ENCODE measurements at regions not wholly inside any gene's neighbourhood (a gene's known extent, or its start where the extent isn't known, plus 50 kb on each side); places are given as distances from the start of the nearest gene placed in this dataset.

DNA sequence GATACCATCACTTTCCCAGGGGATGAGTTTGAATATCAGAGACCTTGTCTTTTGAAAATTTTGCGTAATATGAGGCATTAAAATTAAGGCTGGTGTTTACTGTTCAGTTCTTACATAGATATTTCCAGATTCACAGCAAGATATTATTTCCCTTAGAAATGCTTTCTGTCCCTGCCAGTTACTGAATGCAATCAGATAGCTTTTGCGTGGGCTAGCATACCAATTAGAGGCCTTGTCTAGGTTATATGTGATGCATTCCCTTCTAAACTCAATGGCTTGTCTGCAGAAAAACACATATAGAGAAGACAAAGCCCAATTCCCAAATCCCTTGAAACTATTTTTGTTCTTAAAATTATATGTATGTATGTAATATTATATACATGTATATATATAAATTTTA is 167.8 kb downstream of the RMST start:
- in situ Hi-C loops (cut with MboI): no loop called here
- ChIA-PET POLR2A (no interaction called here), CTCF (ENCODE audit: low intra/inter-chr PET ratio) (no interaction called here)
- no peaks in the 10 kb centered on the region for H3K27me3 ChIP-seq (ENCODE audit: control insufficient read depth in 2 of 2, insufficient read depth in 2 of 2, low read length in 2 of 2)
- H3K9me3 ChIP-seq (replicated peaks; ENCODE audit: control insufficient read depth, insufficient read depth, low read depth, low read length): no peaks in the 10 kb centered on the region
- no peak overlapping the region for H3K4me3 ChIP-seq
- no peak overlapping the region for H2AFZ ChIP-seq (ENCODE audit: low read depth, low read length)
- no peak overlapping the region for H3K4me2 ChIP-seq (ENCODE audit: insufficient read depth, low read length)
- no peak overlapping the region for H3K27ac ChIP-seq (ENCODE audit: extremely low read depth, low read depth, low read length)
- no peaks in the 10 kb centered on the region for H3K79me2 ChIP-seq (ENCODE audit: control insufficient read depth, insufficient read depth, low read length)
- no peaks in the 10 kb centered on the region for H3K36me3 ChIP-seq (ENCODE audit: control insufficient read depth, insufficient read depth, low read length)
- no peaks in the 10 kb centered on the region for H4K20me1 ChIP-seq (replicated peaks; ENCODE audit: control insufficient read depth, insufficient read depth, low read length)
- H3K4me1 ChIP-seq (replicated peaks in 1 of 2; ENCODE audit: control insufficient read depth in 2 of 2, insufficient read depth in 2 of 2, low read length in 2 of 2): no peaks in the 10 kb centered on the region
- ATAC-seq (no peak), FAIRE-seq (no peak), DNase-seq (ENCODE audit: extremely low read depth in 1 of 4, low spot score in 3 of 4) (no peak)
- BruUV-seq (replicated peaks): no TSS peak
- intact Hi-C loops (cut with micrococcal nuclease): no loop called here
- WGBS (ENCODE audit: insufficient coverage, low coverage, missing lambda C conversion rate): 0% methylated on average over 2 of the region's 2 CpGs
- no peaks in the 10 kb centered on the region for H3K9me1 ChIP-seq (ENCODE audit: control insufficient read depth, insufficient read depth, low read length)
- TF ChIP-seq COPS2 (conservative IDR thresholded peaks at IDR 0.05): no peak
- TF ChIP-seq, protein P1, sequence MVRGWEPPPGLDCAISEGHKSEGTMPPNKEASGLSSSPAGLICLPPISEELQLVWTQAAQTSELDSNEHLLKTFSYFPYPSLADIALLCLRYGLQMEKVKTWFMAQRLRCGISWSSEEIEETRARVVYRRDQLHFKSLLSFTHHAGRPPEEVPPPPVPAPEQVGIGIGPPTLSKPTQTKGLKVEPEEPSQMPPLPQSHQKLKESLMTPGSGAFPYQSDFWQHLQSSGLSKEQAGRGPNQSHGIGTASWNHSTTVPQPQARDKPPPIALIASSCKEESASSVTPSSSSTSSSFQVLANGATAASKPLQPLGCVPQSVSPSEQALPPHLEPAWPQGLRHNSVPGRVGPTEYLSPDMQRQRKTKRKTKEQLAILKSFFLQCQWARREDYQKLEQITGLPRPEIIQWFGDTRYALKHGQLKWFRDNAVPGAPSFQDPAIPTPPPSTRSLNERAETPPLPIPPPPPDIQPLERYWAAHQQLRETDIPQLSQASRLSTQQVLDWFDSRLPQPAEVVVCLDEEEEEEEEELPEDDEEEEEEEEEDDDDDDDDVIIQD (CRISPR knock-in tag; IDR thresholded peaks at IDR 0.05): no peak
- TF ChIP-seq ZNF778 (CRISPR knock-in tag; IDR thresholded peaks at IDR 0.05): no peak
- TF ChIP-seq ZNF79 (CRISPR knock-in tag; IDR thresholded peaks at IDR 0.05; ENCODE audit: low read depth): no peak
- TF ChIP-seq ZBTB8A (IDR thresholded peaks at IDR 0.05; ENCODE audit: partially characterized antibody): no peak
- no peak for TF ChIP-seq SMAD4 (CRISPR knock-in tag; conservative IDR thresholded peaks at IDR 0.05)
- no peak for TF ChIP-seq ZNF699 (CRISPR knock-in tag; IDR thresholded peaks at IDR 0.05; ENCODE audit: insufficient replicate concordance)
- TF ChIP-seq RBM34 (IDR thresholded peaks at IDR 0.05; ENCODE audit: borderline replicate concordance, insufficient read depth, low read length): no peak
- no peak overlapping the region for H3K9ac ChIP-seq (ENCODE audit: insufficient read depth in 1 of 2, low read depth in 2 of 2, low read length in 2 of 2)

All from K562 (cell line).